ENCODE measurements at regions not wholly inside any gene's neighbourhood (a gene's known extent, or its start where the extent isn't known, plus 50 kb on each side); places are given as distances from the start of the nearest gene placed in this dataset.

DNA sequence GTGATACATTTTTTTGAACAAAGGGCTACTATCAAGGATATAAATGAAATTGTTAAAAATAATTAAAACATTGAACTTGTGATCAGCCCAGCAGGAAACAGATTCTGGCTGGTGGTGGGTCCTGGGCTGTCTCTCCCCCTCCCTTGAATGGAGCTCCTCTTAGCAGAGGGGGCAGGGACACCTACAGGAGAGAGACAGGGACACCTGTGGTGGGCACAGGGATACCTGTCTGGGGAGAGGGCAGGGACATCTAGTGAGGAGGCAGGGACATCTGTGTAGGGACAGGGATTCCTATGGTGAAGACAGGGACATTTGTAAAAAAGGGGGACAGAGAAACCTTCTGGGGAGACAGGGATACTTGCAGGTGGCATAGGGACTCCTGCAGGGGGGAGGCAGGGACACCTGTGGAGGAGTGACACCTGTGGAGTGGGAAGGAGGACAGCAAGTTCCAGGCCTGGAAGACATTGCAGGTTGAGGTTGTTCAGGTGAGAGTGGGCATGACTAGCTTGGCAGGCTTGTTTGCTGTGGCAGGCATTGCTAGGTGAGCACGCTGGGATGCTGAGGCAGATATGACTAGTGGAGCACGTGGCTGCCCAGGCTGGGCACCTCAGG, 264.2 kb downstream of the IRX2 start:
- Histone ChIP-seq H3K27ac (no peak overlapping the region), H3K9me3 (peaks cover 3 to 7% (median 5%) of the 10 kb centered on the region in 4 donors), H3K4me3 (no peak overlapping the region), H3K4me1 (no peaks in the 10 kb centered on the region), H3K27me3 (no peaks in the 10 kb centered on the region), H3K36me3 (no peaks in the 10 kb centered on the region)
- 75 to 85% methylated on average over 2 of the region's 2 CpGs for whole genome bisulfite sequencing, 2 donors
- DNase-seq (no peak), ATAC-seq (ENCODE audit: low FRiP score in 2 of 2) (peak; percentile 16 to 53)
- TF ChIP-seq, protein P1, sequence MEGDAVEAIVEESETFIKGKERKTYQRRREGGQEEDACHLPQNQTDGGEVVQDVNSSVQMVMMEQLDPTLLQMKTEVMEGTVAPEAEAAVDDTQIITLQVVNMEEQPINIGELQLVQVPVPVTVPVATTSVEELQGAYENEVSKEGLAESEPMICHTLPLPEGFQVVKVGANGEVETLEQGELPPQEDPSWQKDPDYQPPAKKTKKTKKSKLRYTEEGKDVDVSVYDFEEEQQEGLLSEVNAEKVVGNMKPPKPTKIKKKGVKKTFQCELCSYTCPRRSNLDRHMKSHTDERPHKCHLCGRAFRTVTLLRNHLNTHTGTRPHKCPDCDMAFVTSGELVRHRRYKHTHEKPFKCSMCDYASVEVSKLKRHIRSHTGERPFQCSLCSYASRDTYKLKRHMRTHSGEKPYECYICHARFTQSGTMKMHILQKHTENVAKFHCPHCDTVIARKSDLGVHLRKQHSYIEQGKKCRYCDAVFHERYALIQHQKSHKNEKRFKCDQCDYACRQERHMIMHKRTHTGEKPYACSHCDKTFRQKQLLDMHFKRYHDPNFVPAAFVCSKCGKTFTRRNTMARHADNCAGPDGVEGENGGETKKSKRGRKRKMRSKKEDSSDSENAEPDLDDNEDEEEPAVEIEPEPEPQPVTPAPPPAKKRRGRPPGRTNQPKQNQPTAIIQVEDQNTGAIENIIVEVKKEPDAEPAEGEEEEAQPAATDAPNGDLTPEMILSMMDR (IDR thresholded peaks at IDR 0.05) = no peak
- TF ChIP-seq POLR2A (IDR thresholded peaks at IDR 0.05) (no peak), POLR2AphosphoS5 (IDR thresholded peaks at IDR 0.05) (no peak), EP300 (IDR thresholded peaks at IDR 0.05) (no peak)

- DNase-seq (no peak), ATAC-seq (ENCODE audit: low FRiP score in 2 of 2) (no peak)
- H3K27ac ChIP-seq = no peak overlapping the region
- TF ChIP-seq EP300 (IDR thresholded peaks at IDR 0.05) (no peak), POLR2A (IDR thresholded peaks at IDR 0.05) (no peak), POLR2AphosphoS5 (IDR thresholded peaks at IDR 0.05) (no peak)
- TF ChIP-seq, protein P1 (IDR thresholded peaks at IDR 0.05) = no peak
- 68 to 75% methylated on average over 2 of the region's 2 CpGs for WGBS, 2 donors
- H3K36me3 ChIP-seq = no peaks in the 10 kb centered on the region
- H3K4me1 ChIP-seq = no peaks in the 10 kb centered on the region
- H3K9me3 ChIP-seq = peaks cover 4 to 12% (median 7%) of the 10 kb centered on the region in 4 donors
- no peaks in the 10 kb centered on the region for H3K27me3 ChIP-seq
- H3K4me3 ChIP-seq = no peak overlapping the region
Observed at GRCh38 chr5:2486373-2486772, 265.1 kb downstream of the IRX2 start.

DNA sequence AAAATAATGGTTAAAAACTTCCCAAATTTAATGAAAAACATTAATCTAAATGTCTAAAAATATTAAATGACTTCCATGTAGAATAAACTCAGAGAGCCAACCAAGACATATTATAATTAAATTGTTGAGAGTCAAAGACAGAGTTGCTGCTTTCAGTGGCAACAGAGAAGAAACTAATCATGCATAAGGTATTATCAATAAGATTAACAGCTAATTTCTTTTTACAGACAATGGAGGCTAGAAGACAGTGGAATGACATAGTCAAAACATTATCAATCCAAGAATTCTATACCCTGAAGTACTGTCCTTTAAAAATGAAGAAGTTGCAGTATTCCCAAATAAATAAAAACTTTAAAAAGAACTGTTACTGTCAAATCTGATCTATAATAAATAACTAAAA, 268.7 kb downstream of the IRX2 start:
- no peaks in the 10 kb centered on the region for H3K36me3 ChIP-seq
- peaks cover 4 to 13% (median 9%) of the 10 kb centered on the region in 4 donors for H3K9me3 ChIP-seq
- TF ChIP-seq POLR2AphosphoS5 (IDR thresholded peaks at IDR 0.05) = no peak
- TF ChIP-seq, protein P1 (IDR thresholded peaks at IDR 0.05) = no peak
- TF ChIP-seq POLR2A (IDR thresholded peaks at IDR 0.05) = no peak
- TF ChIP-seq EP300 (IDR thresholded peaks at IDR 0.05) = no peak
- H3K4me1 ChIP-seq = no peaks in the 10 kb centered on the region
- H3K27ac ChIP-seq = no peak overlapping the region
- no peak for DNase-seq
- no peaks in the 10 kb centered on the region for H3K27me3 ChIP-seq
- no peak overlapping the region for H3K4me3 ChIP-seq
- ATAC-seq (ENCODE audit: low FRiP score in 2 of 2) = no peak

DNA sequence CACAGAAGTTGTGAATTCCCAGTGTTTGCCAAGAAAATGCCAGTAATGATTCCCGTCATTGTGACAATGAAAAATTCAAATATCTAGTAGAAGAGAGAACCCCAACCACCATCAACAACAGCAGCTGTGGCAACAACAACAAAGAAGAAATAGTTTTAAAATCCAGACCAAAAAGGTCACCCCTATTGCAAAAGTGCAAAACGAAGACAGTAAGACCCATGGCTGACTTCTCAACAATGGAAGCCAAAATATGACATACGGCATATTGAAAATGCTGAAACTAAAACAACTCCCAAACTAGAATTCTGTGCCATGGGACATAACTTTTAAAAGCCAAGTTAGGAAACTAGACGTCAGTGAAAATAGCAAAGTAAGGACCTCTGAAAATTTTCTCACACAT, 270.6 kb downstream of the IRX2 start:
- no peak for DNase-seq
- Histone ChIP-seq H3K27me3 (no peaks in the 10 kb centered on the region), H3K9me3 (peaks cover 4 to 13% (median 9%) of the 10 kb centered on the region in 4 donors), H3K4me3 (no peak overlapping the region), H3K36me3 (no peaks in the 10 kb centered on the region), H3K4me1 (no peaks in the 10 kb centered on the region), H3K27ac (no peak overlapping the region)
- 72 to 73% methylated on average over 4 of the region's 4 CpGs for WGBS, 2 donors
- TF ChIP-seq POLR2A (IDR thresholded peaks at IDR 0.05) (no peak), EP300 (IDR thresholded peaks at IDR 0.05) (no peak), POLR2AphosphoS5 (IDR thresholded peaks at IDR 0.05) (no peak)
- TF ChIP-seq, protein P1 (IDR thresholded peaks at IDR 0.05) = no peak
- no peak for ATAC-seq (ENCODE audit: low FRiP score in 2 of 2)

DNA sequence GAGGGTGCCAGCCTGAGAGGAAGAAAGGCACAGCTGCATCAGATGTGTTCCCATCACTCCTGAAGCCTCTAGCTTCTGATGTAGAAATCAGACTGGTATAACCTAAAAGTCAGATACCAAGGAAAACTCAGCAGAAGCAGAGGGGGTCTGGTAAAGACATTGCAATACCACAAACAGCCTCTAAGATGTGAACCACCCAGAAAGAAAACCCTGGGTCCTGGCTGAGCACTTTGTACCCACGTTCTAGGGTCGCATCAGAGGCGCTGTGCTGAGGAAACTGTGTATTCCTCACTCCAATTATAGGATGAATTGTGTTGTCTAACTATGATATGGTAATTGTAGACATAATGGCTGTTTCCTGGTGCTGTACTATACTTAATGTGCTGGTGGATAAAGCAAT, 275.6 kb downstream of the IRX2 start:
- H3K36me3 ChIP-seq = no peaks in the 10 kb centered on the region
- TF ChIP-seq, protein P1 (IDR thresholded peaks at IDR 0.05) = no peak
- TF ChIP-seq POLR2AphosphoS5 (IDR thresholded peaks at IDR 0.05) (no peak), EP300 (IDR thresholded peaks at IDR 0.05) (no peak), POLR2A (IDR thresholded peaks at IDR 0.05) (no peak)
- 81 to 85% methylated on average over 3 of the region's 3 CpGs for WGBS, 2 donors
- peaks cover 0 to 4% (median 0%) of the 10 kb centered on the region in 4 donors for H3K9me3 ChIP-seq
- ATAC-seq (ENCODE audit: low FRiP score in 2 of 2) (no peak), DNase-seq (no peak)
- no peaks in the 10 kb centered on the region for H3K4me1 ChIP-seq
- no peak overlapping the region for H3K27ac ChIP-seq
- no peak overlapping the region for H3K4me3 ChIP-seq
- no peaks in the 10 kb centered on the region for H3K27me3 ChIP-seq
